ENCODE measurements at regions not wholly inside any gene's neighbourhood (a gene's known extent, or its start where the extent isn't known, plus 50 kb on each side); places are given as distances from the start of the nearest gene placed in this dataset.

- DNase-seq = no peak
- WGBS, 2 donors = 94 to 97% methylated on average over 1 of the region's 1 CpG
- H3K4me1 ChIP-seq = no peaks in the 10 kb centered on the region
- TF ChIP-seq CTCF (IDR thresholded peaks at IDR 0.05) = no peak
- no peak overlapping the region for H3K27ac ChIP-seq
- H3K9me3 ChIP-seq = peaks cover 0 to 15% (median 4%) of the 10 kb centered on the region in 11 donors
- no peak overlapping the region for H3K4me3 ChIP-seq
- no peaks in the 10 kb centered on the region for H3K36me3 ChIP-seq
- intact Hi-C loops (cut with DNase I) = no loop called here
- peaks cover 0 to 12% (median 0%) of the 10 kb centered on the region in 7 donors for H3K27me3 ChIP-seq
- ATAC-seq = no peak
Measured at GRCh38 chr1:209262631-209263030, 320.9 kb upstream of the CAMK1G start.

- Histone ChIP-seq H3K9me3 (no peaks in the 10 kb centered on the region), H3K4me3 (no peak overlapping the region), H3K27me3 (peaks cover 0 to 12% (median 5%) of the 10 kb centered on the region in 7 donors), H3K36me3 (no peaks in the 10 kb centered on the region), H3K4me1 (no peaks in the 10 kb centered on the region), H3K27ac (no peak overlapping the region)
- no peak for DNase-seq
- intact Hi-C loops (cut with DNase I) = no loop called here
- 36 to 51% methylated on average over 7 of the region's 7 CpGs for WGBS, 2 donors
- no peak for ATAC-seq
- no peak for TF ChIP-seq CTCF (IDR thresholded peaks at IDR 0.05)
Measured at GRCh38 chr1:209265301-209265700, 318.2 kb upstream of the CAMK1G start.

GRCh38 chr1:209266590-209267205 is 316.8 kb upstream of the CAMK1G start:
- ATAC-seq = no peak
- no peak overlapping the region for H3K27ac ChIP-seq
- 62 to 71% methylated on average over 5 of the region's 5 CpGs for WGBS, 2 donors

GRCh38 chr1:209267968-209268367 is 315.5 kb upstream of the CAMK1G start:
- H3K36me3 ChIP-seq = no peaks in the 10 kb centered on the region
- no peaks in the 10 kb centered on the region for H3K4me1 ChIP-seq
- DNase-seq = no peak
- no peaks in the 10 kb centered on the region for H3K9me3 ChIP-seq
- ATAC-seq = no peak
- TF ChIP-seq CTCF (IDR thresholded peaks at IDR 0.05) = no peak
- no peak overlapping the region for H3K27ac ChIP-seq
- intact Hi-C loops (cut with DNase I) = no loop called here
- 60 to 71% methylated on average over 2 of the region's 2 CpGs for WGBS, 2 donors
- H3K4me3 ChIP-seq = no peak overlapping the region
- peaks cover 0 to 18% (median 5%) of the 10 kb centered on the region in 7 donors for H3K27me3 ChIP-seq

More at GRCh38 chr1:209266590-209267205, 316.8 kb upstream of the CAMK1G start:
- H3K27me3 ChIP-seq = peaks cover 0 to 18% (median 5%) of the 10 kb centered on the region in 7 donors
- no peak for DNase-seq
- TF ChIP-seq CTCF (IDR thresholded peaks at IDR 0.05) = no peak
- no peak overlapping the region for H3K4me3 ChIP-seq
- no peaks in the 10 kb centered on the region for H3K36me3 ChIP-seq
- H3K9me3 ChIP-seq = no peaks in the 10 kb centered on the region
- H3K4me1 ChIP-seq = no peaks in the 10 kb centered on the region
- intact Hi-C loops (cut with DNase I) = no loop called here

All from heart right ventricle (tissue), 16 donors.